IMR-90 (cell line): ENCODE measurements at regions not wholly inside any gene's neighbourhood (a gene's known extent, or its start where the extent isn't known, plus 50 kb on each side); places are given as distances from the start of the nearest gene placed in this dataset.

Experiments used
- ATAC-seq: fragments of 200-7000 bp; cut with Tn5 transposase; 2 replicates; pipeline ENCODE4 v1.9.1; 2020; ENCODE audit warnings: low read depth, mild to moderate bottlenecking, moderate library complexity
- BruUV-seq: library from RNA; stranded (reverse); fragments of 400-500 nt; replicated peaks from 2 replicates; lab custom pipeline; 2021; lab: Mats Ljungman, UMichigan
- CTCF ChIA-PET: fragments of 300-600 bp; formaldehyde crosslinking; extraction: SDS; loops from one replicate; lab custom pipeline; 2021; ENCODE audit warnings: antibody characterized with exemption; lab: Yijun Ruan, JAX
- POLR2A ChIA-PET: fragments of 300-600 bp; sonication (Branson Sonifier 250); formaldehyde crosslinking; loops from one replicate; lab custom pipeline; 2022; ENCODE audit warnings: antibody characterized with exemption; ENCODE audit not compliant: unreplicated experiment; lab: Charles Lee
- DNase-seq: peaks from one replicate; pipeline ENCODE4 v3.0.0; 2013
- H2AFZ ChIP-seq: replicated peaks from 2 replicates; pipeline ENCODE3; 2013; ENCODE audit warnings: low read length, mild to moderate bottlenecking; ENCODE audit not compliant: poor library complexity
- H2AK5ac ChIP-seq: 2 replicates; pipeline ENCODE4 v1.6.1; 2013; ENCODE audit warnings: low read depth, low read length, inconsistent platforms
- H2AK9ac ChIP-seq: replicated peaks from 2 replicates; pipeline ENCODE3; 2013; ENCODE audit warnings: mild to moderate bottlenecking, low read depth, low read length, moderate library complexity; ENCODE audit not compliant: poor library complexity
- H2BK120ac ChIP-seq: 2 replicates; pipeline ENCODE4 v1.6.1; 2013; ENCODE audit warnings: low read depth, low read length, inconsistent platforms
- H2BK15ac ChIP-seq: 3 replicates; pipeline ENCODE4 v1.6.1; 2013; ENCODE audit warnings: low read depth, low read length, inconsistent platforms
- H2BK20ac ChIP-seq: 2 replicates; pipeline ENCODE4 v1.6.1; 2013; ENCODE audit warnings: low read depth, mild to moderate bottlenecking, inconsistent platforms, low read length, moderate library complexity
- H2BK5ac ChIP-seq: 2 replicates; pipeline ENCODE4 v1.6.1; 2013; ENCODE audit warnings: mild to moderate bottlenecking, low read depth, low read length, inconsistent platforms; ENCODE audit not compliant: poor library complexity, severe bottlenecking
- H3K14ac ChIP-seq: replicated peaks from 2 replicates; pipeline ENCODE4 v1.6.1; 2013; ENCODE audit warnings: low read depth, low read length, inconsistent platforms
- H3K18ac ChIP-seq: 2 replicates; pipeline ENCODE4 v1.6.1; 2013; ENCODE audit warnings: low read depth, low read length, control low read depth
- H3K23ac ChIP-seq: 2 replicates; pipeline ENCODE4 v1.6.1; 2013; ENCODE audit warnings: low read depth, low read length, inconsistent platforms
- H3K27ac ChIP-seq: 2 replicates; pipeline ENCODE4 v1.5.1; 2013; ENCODE audit warnings: mild to moderate bottlenecking, control low read depth, low read length; ENCODE audit not compliant: insufficient read depth
- H3K27me3 ChIP-seq: 2 replicates; pipeline ENCODE4 v1.6.1; 2013; ENCODE audit warnings: low read length; ENCODE audit not compliant: control insufficient read depth, insufficient read depth
- H3K36me3 ChIP-seq: 2 replicates; pipeline ENCODE4 v1.6.1; 2013; ENCODE audit warnings: low read length, mixed read lengths; ENCODE audit not compliant: control insufficient read depth, insufficient read depth
- H3K4ac ChIP-seq: 2 replicates; pipeline ENCODE4 v1.6.1; 2013; ENCODE audit warnings: low read depth, low read length, inconsistent platforms
- H3K4me1 ChIP-seq: 2 replicates; pipeline ENCODE4 v1.6.1; 2013; ENCODE audit warnings: low read length, mixed read lengths; ENCODE audit not compliant: control insufficient read depth, insufficient read depth
- H3K4me2 ChIP-seq: 2 replicates; pipeline ENCODE4 v1.6.1; 2013; ENCODE audit warnings: low read depth, mild to moderate bottlenecking, control low read depth, low read length, moderate library complexity
- H3K4me3 ChIP-seq: 2 replicates; pipeline ENCODE4 v1.5.1; 2013; ENCODE audit warnings: low read depth, mild to moderate bottlenecking, control low read depth, low read length, moderate library complexity; ENCODE audit not compliant: insufficient read depth
- H3K56ac ChIP-seq: 2 replicates; pipeline ENCODE4 v1.6.1; 2013; ENCODE audit warnings: low read length, inconsistent platforms; ENCODE audit not compliant: insufficient read depth; ENCODE audit errors: extremely low read depth
- H3K79me1 ChIP-seq, 2 experiments: 2 replicates each; pipeline ENCODE4 v1.6.1; 2013; ENCODE audit warnings: low read length in 2 of 2, inconsistent platforms in 1 of 2, low read depth in 1 of 2
- H3K9ac ChIP-seq: 2 replicates; pipeline ENCODE4 v1.6.1; 2013; ENCODE audit warnings: low read depth, low read length, control low read depth
- H3K9me1 ChIP-seq: 2 replicates; pipeline ENCODE4 v1.6.1; 2013; ENCODE audit warnings: low read length, inconsistent platforms; ENCODE audit not compliant: insufficient read depth
- H3K9me3 ChIP-seq: 2 replicates; pipeline ENCODE4 v1.6.1; 2013; ENCODE audit warnings: low read length; ENCODE audit not compliant: control insufficient read depth, insufficient read depth
- H4K20me1 ChIP-seq: 2 replicates; pipeline ENCODE4 v1.6.1; 2013; ENCODE audit warnings: low read length, inconsistent platforms; ENCODE audit not compliant: insufficient read depth
- H4K5ac ChIP-seq: 2 replicates; pipeline ENCODE4 v1.6.1; 2013; ENCODE audit warnings: mild to moderate bottlenecking, low read depth, low read length, control low read depth
- H4K8ac ChIP-seq, 2 experiments: 2 replicates each; pipeline ENCODE4 v1.6.1; 2013; ENCODE audit warnings: low read depth in 2 of 2, low read length in 2 of 2, control low read depth in 1 of 2, inconsistent platforms in 1 of 2
- H4K91ac ChIP-seq: 2 replicates; pipeline ENCODE4 v1.6.1; 2013; ENCODE audit warnings: low read depth, low read length, inconsistent platforms; ENCODE audit not compliant: insufficient read depth
- MAFK ChIP-seq: IDR thresholded peaks from 2 replicates; pipeline ENCODE4 v1.6.1; 2012; ENCODE audit warnings: low read depth, low read length, improper control_type of control experiment
- RFX5 ChIP-seq: IDR thresholded peaks from 2 replicates; pipeline ENCODE4 v1.8.0; 2012; ENCODE audit warnings: low read depth, mild to moderate bottlenecking, low read length, moderate library complexity
- WGBS, 2 experiments: methylation state at CpG; one replicate each; pipeline versions ENCODE4 v1.1.5 to v1.1.7; 2013; ENCODE audit warnings: missing lambda C conversion rate in 2 of 2; ENCODE audit not compliant: insufficient read length in 1 of 2; ENCODE audit errors: extremely low coverage in 2 of 2; 5-methylcytosine and 5-hydroxymethylcytosine counted together
- dilution Hi-C: fragments of 300-500 bp; cut with HindIII; formaldehyde crosslinking; loops from one replicate; pipeline ENCODE4 v1.14.3; 2018; ENCODE audit warnings: low sequenced_read_pairs; ENCODE audit not compliant: unreplicated experiment
- in situ Hi-C: fragments of 300-500 bp; cut with MboI; formaldehyde crosslinking; loops from 3 replicates; pipeline ENCODE4 v1.14.3; 2019; ENCODE audit warnings: low sequenced_read_pairs, inconsistent platforms, mixed read lengths
- intact Hi-C: fragments of 100-400 bp; cut with micrococcal nuclease; formaldehyde crosslinking; loops from 2 replicates; pipeline ENCODE4 v1.10.0; 2022

- H2BK20ac ChIP-seq = no peak overlapping the region
- H3K18ac ChIP-seq = no peak overlapping the region
- no peak for TF ChIP-seq MAFK
- no peak for TF ChIP-seq RFX5
- no peak overlapping the region for H3K23ac ChIP-seq
- H2BK120ac ChIP-seq = no peak overlapping the region
- no peak overlapping the region for H4K91ac ChIP-seq
- no peaks in the 10 kb centered on the region for H3K79me1 ChIP-seq
- no peak overlapping the region for H2BK5ac ChIP-seq
- POLR2A ChIA-PET = no interaction called here
- H4K8ac ChIP-seq = no peak overlapping the region
- BruUV-seq = no TSS peak
- no peaks in the 10 kb centered on the region; the same call in none of the 2 replicates for H3K9me3 ChIP-seq
- intact Hi-C loops (no loop called here), in situ Hi-C loops (no loop called here), dilution Hi-C loops (no loop called here)
- H3K4me1 ChIP-seq = no peaks in the 10 kb centered on the region
- H3K27ac ChIP-seq = no peak overlapping the region
- no peak overlapping the region for H3K4ac ChIP-seq
- H2AK5ac ChIP-seq = no peak overlapping the region
- no peaks in the 10 kb centered on the region for H3K27me3 ChIP-seq
- no peak overlapping the region for H3K14ac ChIP-seq
- no peak overlapping the region for H3K9ac ChIP-seq
- H2BK15ac ChIP-seq = no peak overlapping the region
- no peak overlapping the region for H4K5ac ChIP-seq
- CTCF ChIA-PET = no interaction called here
- no peaks in the 10 kb centered on the region for H3K36me3 ChIP-seq
- no peak overlapping the region for H3K56ac ChIP-seq
- WGBS, 2 experiments = no CpG with 5 or more reads among the region's 1 CpG
- H4K20me1 ChIP-seq = no peaks in the 10 kb centered on the region
- H2AK9ac ChIP-seq = no peak overlapping the region
- ATAC-seq = no peak
- H3K4me2 ChIP-seq = no peak overlapping the region
- H2AFZ ChIP-seq = no peak overlapping the region
- no peak overlapping the region for H3K4me3 ChIP-seq
- no peaks in the 10 kb centered on the region for H3K9me1 ChIP-seq
- no peak for DNase-seq
Measured at GRCh38 chr12:33129500-33129899, 232.9 kb upstream of the PKP2 start.
